ENCODE measurements at regions not wholly inside any gene's neighbourhood (a gene's known extent, or its start where the extent isn't known, plus 50 kb on each side); places are given as distances from the start of the nearest gene placed in this dataset.

DNA sequence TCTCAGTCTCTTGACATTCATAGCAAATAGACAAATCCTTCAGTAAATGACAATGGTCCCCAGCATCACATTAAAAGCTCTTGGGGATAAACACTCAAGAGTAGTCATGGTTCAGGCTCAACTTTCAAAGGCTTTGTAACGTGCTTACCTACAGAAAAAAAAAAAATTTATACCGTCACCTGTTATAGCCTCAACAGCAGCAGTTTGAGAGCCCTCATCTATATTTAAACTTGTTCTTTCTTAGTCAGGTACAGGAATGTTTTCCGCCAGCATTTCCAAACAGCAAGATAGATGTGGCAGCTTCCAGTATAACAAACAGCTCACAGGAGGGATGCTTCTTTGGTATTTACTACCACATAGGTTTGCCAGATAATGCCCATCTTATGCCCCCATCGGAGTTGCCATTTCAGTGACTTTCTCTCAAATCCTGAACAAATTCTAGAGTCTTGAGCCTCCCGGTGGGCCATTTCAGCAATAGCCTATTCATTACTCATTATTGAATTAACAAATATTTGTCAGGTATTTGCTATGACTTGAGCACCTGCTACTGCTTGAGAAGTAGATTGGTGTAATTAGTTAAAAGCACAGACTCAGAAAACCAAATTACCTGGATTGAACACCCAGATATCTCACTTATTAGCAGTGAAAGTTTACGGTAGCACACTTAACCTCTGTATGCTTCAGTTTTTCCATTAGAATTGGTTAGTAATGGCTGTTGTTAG, 470.0 kb downstream of the EBF1 start:
- DNase-seq, result no peak
- 92% methylated on average over 2 of the region's 6 CpGs for WGBS (ENCODE audit: insufficient coverage)
- no peak overlapping the region for H3K4me3 ChIP-seq (ENCODE audit: low read length)
- no peaks in the 10 kb centered on the region for H3K27me3 ChIP-seq (ENCODE audit: control insufficient read depth, insufficient read depth, low read length)
- H3K4me1 ChIP-seq (ENCODE audit: control insufficient read depth, insufficient read depth, low read length), result no peaks in the 10 kb centered on the region
- H3K36me3 ChIP-seq (ENCODE audit: control insufficient read depth, insufficient read depth, low read length), result no peaks in the 10 kb centered on the region
- no peaks in the 10 kb centered on the region for H3K9me3 ChIP-seq (replicated peaks; ENCODE audit: control insufficient read depth, low read depth, low read length)
- H3K27ac ChIP-seq (ENCODE audit: low read length), result no peak overlapping the region

DNA sequence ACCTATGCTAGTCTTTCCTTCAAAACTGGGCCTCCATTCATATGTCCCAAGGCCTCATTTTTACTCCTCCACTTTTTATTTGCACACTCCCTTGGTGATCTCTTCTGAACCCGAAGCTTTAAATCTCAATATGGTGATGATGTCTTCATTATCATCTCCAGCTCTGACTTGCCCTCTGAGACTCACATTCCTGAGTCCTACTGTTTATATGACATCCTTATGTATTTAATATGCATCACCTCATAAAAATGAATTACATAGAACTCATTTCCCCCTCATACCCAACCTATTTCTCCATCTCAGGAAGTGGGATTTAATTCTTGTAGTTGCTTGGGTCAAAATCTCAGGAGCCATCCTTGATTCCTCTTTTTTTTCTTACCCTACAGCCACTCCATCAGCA, 473.0 kb downstream of the EBF1 start:
- no peaks in the 10 kb centered on the region for H3K9me3 ChIP-seq (replicated peaks; ENCODE audit: control insufficient read depth, low read depth, low read length)
- no peak for DNase-seq
- H3K4me1 ChIP-seq (ENCODE audit: control insufficient read depth, insufficient read depth, low read length), result no peaks in the 10 kb centered on the region

DNA sequence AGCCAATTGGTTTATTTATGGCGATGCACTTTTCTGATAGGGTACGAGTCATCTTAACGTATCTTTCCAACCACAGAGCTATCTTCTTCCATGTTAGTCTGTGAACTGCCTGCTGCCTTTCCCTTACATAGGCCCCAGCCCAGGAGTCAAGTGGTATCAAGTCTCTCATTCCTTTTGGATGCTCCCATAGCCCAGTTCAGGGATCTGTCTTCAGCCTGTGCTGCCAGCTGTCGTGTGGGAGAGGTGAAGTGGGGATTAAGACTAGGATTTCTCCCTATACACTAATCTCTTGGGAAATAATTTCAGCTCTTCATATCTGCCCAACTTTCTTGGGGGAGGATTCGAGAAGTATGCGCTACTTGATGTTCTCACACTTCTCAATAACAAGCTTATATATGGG, 475.7 kb downstream of the EBF1 start:
- no peaks in the 10 kb centered on the region for H3K9me3 ChIP-seq (replicated peaks; ENCODE audit: control insufficient read depth, low read depth, low read length)
- no peaks in the 10 kb centered on the region for H3K36me3 ChIP-seq (ENCODE audit: control insufficient read depth, insufficient read depth, low read length)
- H3K27me3 ChIP-seq (ENCODE audit: control insufficient read depth, insufficient read depth, low read length), result no peaks in the 10 kb centered on the region
- no peak overlapping the region for H3K4me3 ChIP-seq (ENCODE audit: low read length)
- no peaks in the 10 kb centered on the region for H3K4me1 ChIP-seq (ENCODE audit: control insufficient read depth, insufficient read depth, low read length)
- no peak overlapping the region for H3K27ac ChIP-seq (ENCODE audit: low read length)
- no CpG with 5 or more reads among the region's 6 CpGs for WGBS (ENCODE audit: insufficient coverage)
- DNase-seq, result no peak

More for the DNA sequence above, 473.0 kb downstream of the EBF1 start:
- no peak overlapping the region for H3K4me3 ChIP-seq (ENCODE audit: low read length)
- no peaks in the 10 kb centered on the region for H3K36me3 ChIP-seq (ENCODE audit: control insufficient read depth, insufficient read depth, low read length)
- no CpG with 5 or more reads among the region's 1 CpG for WGBS (ENCODE audit: insufficient coverage)
- H3K27ac ChIP-seq (ENCODE audit: low read length), result no peak overlapping the region
- no peaks in the 10 kb centered on the region for H3K27me3 ChIP-seq (ENCODE audit: control insufficient read depth, insufficient read depth, low read length)

DNA sequence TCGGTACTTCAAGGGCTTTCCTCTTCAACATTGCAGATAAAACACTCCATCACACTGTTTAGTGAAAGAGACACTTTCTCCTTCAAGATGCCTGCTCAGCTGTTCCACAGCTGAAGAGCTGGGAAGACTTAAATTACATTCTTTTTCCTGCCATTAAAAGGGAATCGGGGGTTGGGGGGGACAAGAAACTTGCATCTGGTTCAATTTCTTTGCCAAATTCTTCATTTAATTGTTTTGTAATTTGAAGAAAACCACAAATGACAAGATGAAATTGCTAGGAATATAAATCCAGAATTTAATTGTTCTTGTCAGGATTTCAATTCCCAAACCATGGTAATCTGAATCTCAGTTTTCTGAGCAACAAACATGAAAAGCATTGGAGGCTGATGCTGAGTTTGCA, 478.3 kb downstream of the EBF1 start:
- Histone ChIP-seq H3K27ac (ENCODE audit: low read length) (no peak overlapping the region), H3K4me3 (ENCODE audit: low read length) (no peak overlapping the region), H3K36me3 (ENCODE audit: control insufficient read depth, insufficient read depth, low read length) (no peaks in the 10 kb centered on the region), H3K9me3 (replicated peaks; ENCODE audit: control insufficient read depth, low read depth, low read length) (no peaks in the 10 kb centered on the region), H3K4me1 (ENCODE audit: control insufficient read depth, insufficient read depth, low read length) (peaks cover 2% of the 10 kb centered on the region), H3K27me3 (ENCODE audit: control insufficient read depth, insufficient read depth, low read length) (no peaks in the 10 kb centered on the region)
- no CpG with 5 or more reads among the region's 2 CpGs for WGBS (ENCODE audit: insufficient coverage)
- peak; percentile 79 for DNase-seq

DNA sequence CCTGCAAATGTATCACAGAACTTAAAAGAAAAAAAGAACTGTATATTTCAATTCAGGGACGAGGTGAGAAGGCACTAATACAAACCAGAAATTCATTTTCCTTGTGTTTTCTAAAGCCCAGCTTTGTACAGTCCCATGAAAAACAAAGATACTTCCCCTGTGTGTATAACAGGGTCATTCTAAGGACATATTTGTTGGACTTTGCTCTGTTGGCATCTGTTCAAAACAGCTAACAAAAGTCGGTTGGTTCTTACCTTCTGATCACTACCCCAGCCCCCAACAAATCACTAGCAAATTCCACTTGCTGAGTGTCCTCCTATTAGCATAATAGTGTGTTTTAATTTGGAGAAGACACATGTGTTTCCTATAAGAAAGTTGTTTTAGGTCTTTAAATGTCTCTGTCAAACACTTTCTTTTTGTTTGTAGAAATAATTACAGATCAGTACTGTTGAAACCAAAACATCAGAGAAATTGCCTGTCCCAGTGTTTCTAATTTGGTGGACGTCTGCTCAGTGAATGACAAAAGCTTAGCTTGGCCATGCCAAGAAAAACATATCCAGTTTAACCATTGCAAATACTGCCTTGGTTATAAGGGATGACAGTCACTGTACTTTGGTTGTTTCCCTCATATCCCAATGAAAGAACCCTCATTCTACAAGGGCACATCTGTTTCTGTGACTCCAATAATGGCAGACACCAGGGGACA, 480.5 kb downstream of the EBF1 start:
- DNase-seq, result peak; percentile 65
- no peaks in the 10 kb centered on the region for H3K36me3 ChIP-seq (ENCODE audit: control insufficient read depth, insufficient read depth, low read length)
- no peaks in the 10 kb centered on the region for H3K9me3 ChIP-seq (replicated peaks; ENCODE audit: control insufficient read depth, low read depth, low read length)
- no peak overlapping the region for H3K4me3 ChIP-seq (ENCODE audit: low read length)
- no peaks in the 10 kb centered on the region for H3K27me3 ChIP-seq (ENCODE audit: control insufficient read depth, insufficient read depth, low read length)
- peak overlapping the region; percentile 62 for H3K27ac ChIP-seq (ENCODE audit: low read length)
- WGBS (ENCODE audit: insufficient coverage), result 14% methylated on average over 1 of the region's 3 CpGs
- H3K4me1 ChIP-seq (ENCODE audit: control insufficient read depth, insufficient read depth, low read length), result peaks cover 2% of the 10 kb centered on the region

DNA sequence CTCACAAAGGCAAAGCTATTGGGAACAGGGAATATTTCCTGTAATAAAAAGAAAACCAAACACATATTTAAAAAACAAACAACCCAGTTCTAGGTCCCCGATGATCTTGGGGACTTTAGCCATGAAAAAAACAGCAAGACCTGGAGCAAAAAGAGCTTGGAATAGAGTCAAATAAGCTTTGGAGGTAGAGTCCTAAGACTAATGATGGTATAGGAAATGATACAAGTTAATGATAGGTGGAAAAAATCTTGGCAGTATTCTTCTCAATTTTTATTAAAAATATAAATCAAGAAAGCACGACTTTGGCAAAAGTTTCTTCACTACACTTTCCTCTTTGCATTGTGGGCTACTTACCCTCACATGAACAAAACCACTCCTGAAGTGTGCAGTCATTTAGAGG, 481.5 kb downstream of the EBF1 start:
- no peaks in the 10 kb centered on the region for H3K27me3 ChIP-seq (ENCODE audit: control insufficient read depth, insufficient read depth, low read length)
- H3K36me3 ChIP-seq (ENCODE audit: control insufficient read depth, insufficient read depth, low read length), result no peaks in the 10 kb centered on the region
- H3K4me1 ChIP-seq (ENCODE audit: control insufficient read depth, insufficient read depth, low read length), result peaks cover 2% of the 10 kb centered on the region
- H3K9me3 ChIP-seq (replicated peaks; ENCODE audit: control insufficient read depth, low read depth, low read length), result no peaks in the 10 kb centered on the region
- no peak overlapping the region for H3K4me3 ChIP-seq (ENCODE audit: low read length)
- peak overlapping the region; percentile 62 for H3K27ac ChIP-seq (ENCODE audit: low read length)
- WGBS (ENCODE audit: insufficient coverage), result no CpG with 5 or more reads among the region's 2 CpGs
- DNase-seq, result peak; percentile 77

DNA sequence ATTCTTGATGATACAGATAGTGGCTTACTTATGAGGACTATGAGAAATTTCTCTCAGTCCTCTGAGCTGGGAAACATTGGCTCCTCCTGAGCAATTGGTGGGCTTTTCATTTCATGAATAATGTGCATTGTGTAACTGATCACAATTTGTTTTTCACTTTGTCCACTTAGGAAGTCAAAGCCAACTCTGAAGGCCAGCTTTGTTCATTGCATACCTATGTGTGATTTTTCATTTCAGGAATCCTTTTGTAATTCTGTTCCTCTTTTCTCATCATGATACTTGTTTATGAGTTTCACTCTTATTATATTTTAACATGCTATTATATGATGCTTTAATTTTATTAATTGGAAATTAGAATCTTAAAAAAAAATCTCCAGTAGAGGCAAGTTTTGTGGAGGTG, 483.0 kb downstream of the EBF1 start:
- no peak overlapping the region for H3K27ac ChIP-seq (ENCODE audit: low read length)
- H3K36me3 ChIP-seq (ENCODE audit: control insufficient read depth, insufficient read depth, low read length), result no peaks in the 10 kb centered on the region
- H3K27me3 ChIP-seq (ENCODE audit: control insufficient read depth, insufficient read depth, low read length), result no peaks in the 10 kb centered on the region
- peaks cover 2% of the 10 kb centered on the region for H3K4me1 ChIP-seq (ENCODE audit: control insufficient read depth, insufficient read depth, low read length)
- no peaks in the 10 kb centered on the region for H3K9me3 ChIP-seq (replicated peaks; ENCODE audit: control insufficient read depth, low read depth, low read length)
- no peak overlapping the region for H3K4me3 ChIP-seq (ENCODE audit: low read length)
- DNase-seq, result no peak

DNA sequence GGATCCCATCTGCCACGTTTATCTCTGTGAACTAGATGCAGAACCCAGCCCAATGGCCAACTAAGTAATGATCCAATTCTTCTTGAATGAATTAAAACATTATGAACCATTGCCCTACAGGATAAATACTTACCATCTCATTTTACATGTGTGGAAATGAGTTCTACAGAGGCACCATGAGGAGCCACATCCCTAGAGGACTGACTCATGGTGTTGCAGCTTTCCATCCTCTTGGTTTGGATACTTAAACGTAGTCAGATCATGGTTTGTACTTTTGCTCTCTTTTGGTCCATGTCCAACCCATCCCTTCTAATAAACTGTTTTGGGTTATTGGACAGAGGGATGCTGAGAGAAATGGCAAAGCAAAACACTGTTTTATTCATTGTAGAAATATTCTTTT, 484.8 kb downstream of the EBF1 start:
- 60% methylated on average over 1 of the region's 2 CpGs for WGBS (ENCODE audit: insufficient coverage)
- no peak overlapping the region for H3K4me3 ChIP-seq (ENCODE audit: low read length)
- H3K4me1 ChIP-seq (ENCODE audit: control insufficient read depth, insufficient read depth, low read length), result peaks cover 2% of the 10 kb centered on the region
- H3K9me3 ChIP-seq (replicated peaks; ENCODE audit: control insufficient read depth, low read depth, low read length), result no peaks in the 10 kb centered on the region
- no peaks in the 10 kb centered on the region for H3K27me3 ChIP-seq (ENCODE audit: control insufficient read depth, insufficient read depth, low read length)
- no peak for DNase-seq
- no peak overlapping the region for H3K27ac ChIP-seq (ENCODE audit: low read length)
- no peaks in the 10 kb centered on the region for H3K36me3 ChIP-seq (ENCODE audit: control insufficient read depth, insufficient read depth, low read length)

DNA sequence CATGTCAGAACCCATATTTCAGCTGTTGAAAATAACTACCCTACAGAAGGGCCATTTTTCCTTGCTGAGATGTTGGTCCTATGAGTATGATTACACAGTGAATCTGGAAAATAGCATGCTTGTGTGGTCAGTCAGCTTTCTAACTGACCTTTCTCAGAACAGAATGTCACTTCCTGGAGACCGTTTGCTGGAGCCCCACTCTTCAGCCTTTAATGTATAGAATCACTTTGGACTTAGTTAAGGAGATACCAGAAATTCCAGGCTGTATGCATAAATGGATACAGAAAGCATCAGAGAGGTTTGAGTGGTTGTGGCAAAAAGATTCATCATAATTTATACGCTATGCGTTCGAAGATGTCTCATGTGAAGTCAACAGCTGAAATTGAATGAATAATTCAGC, 488.1 kb downstream of the EBF1 start:
- Histone ChIP-seq H3K27ac (ENCODE audit: low read length) (no peak overlapping the region), H3K4me3 (ENCODE audit: low read length) (no peak overlapping the region), H3K4me1 (ENCODE audit: control insufficient read depth, insufficient read depth, low read length) (no peaks in the 10 kb centered on the region), H3K36me3 (ENCODE audit: control insufficient read depth, insufficient read depth, low read length) (no peaks in the 10 kb centered on the region), H3K27me3 (ENCODE audit: control insufficient read depth, insufficient read depth, low read length) (no peaks in the 10 kb centered on the region), H3K9me3 (replicated peaks; ENCODE audit: control insufficient read depth, low read depth, low read length) (no peaks in the 10 kb centered on the region)
- DNase-seq, result no peak
- 100% methylated on average over 1 of the region's 4 CpGs for WGBS (ENCODE audit: insufficient coverage)

DNA sequence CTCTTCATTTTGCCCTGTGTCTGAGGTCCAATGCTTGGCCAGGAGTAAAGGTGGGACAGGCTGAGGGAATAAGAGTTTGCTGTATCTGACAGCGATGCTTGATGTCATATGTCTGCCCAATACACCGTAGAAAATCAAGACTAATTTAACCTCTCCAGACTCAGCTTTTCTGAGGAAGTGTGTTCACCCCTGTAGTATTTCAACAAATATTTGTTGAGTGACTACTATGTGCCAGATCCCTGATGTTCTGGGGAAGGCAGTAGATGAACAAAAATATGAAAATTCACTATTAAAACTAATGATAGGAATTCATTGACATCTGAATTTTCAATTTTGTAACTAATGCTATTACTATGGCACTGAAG, 489.7 kb downstream of the EBF1 start:
- no peaks in the 10 kb centered on the region for H3K9me3 ChIP-seq (replicated peaks; ENCODE audit: control insufficient read depth, low read depth, low read length)
- H3K27me3 ChIP-seq (ENCODE audit: control insufficient read depth, insufficient read depth, low read length), result no peaks in the 10 kb centered on the region
- no peaks in the 10 kb centered on the region for H3K4me1 ChIP-seq (ENCODE audit: control insufficient read depth, insufficient read depth, low read length)
- no peak for DNase-seq
- no peaks in the 10 kb centered on the region for H3K36me3 ChIP-seq (ENCODE audit: control insufficient read depth, insufficient read depth, low read length)
- H3K4me3 ChIP-seq (ENCODE audit: low read length), result no peak overlapping the region
- no CpG with 5 or more reads among the region's 2 CpGs for WGBS (ENCODE audit: insufficient coverage)
- H3K27ac ChIP-seq (ENCODE audit: low read length), result no peak overlapping the region

Measured in muscle of leg (tissue), 3 donors.